ENCODE measurements at regions not wholly inside any gene's neighbourhood (a gene's known extent, or its start where the extent isn't known, plus 50 kb on each side); places are given as distances from the start of the nearest gene placed in this dataset.

- ATAC-seq (no peak), DNase-seq (no peak)
- no peak overlapping the region for H3K27ac ChIP-seq
- no peaks in the 10 kb centered on the region for H3K4me1 ChIP-seq
- H3K27me3 ChIP-seq = no peaks in the 10 kb centered on the region
- H3K4me3 ChIP-seq = no peak overlapping the region
- intact Hi-C loops (cut with DNase I) = no loop called here
- H3K9me3 ChIP-seq = no peaks in the 10 kb centered on the region
- TF ChIP-seq POLR2A (IDR thresholded peaks at IDR 0.05) = no peak
- TF ChIP-seq, protein P1, sequence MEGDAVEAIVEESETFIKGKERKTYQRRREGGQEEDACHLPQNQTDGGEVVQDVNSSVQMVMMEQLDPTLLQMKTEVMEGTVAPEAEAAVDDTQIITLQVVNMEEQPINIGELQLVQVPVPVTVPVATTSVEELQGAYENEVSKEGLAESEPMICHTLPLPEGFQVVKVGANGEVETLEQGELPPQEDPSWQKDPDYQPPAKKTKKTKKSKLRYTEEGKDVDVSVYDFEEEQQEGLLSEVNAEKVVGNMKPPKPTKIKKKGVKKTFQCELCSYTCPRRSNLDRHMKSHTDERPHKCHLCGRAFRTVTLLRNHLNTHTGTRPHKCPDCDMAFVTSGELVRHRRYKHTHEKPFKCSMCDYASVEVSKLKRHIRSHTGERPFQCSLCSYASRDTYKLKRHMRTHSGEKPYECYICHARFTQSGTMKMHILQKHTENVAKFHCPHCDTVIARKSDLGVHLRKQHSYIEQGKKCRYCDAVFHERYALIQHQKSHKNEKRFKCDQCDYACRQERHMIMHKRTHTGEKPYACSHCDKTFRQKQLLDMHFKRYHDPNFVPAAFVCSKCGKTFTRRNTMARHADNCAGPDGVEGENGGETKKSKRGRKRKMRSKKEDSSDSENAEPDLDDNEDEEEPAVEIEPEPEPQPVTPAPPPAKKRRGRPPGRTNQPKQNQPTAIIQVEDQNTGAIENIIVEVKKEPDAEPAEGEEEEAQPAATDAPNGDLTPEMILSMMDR (IDR thresholded peaks at IDR 0.05) = no peak
- no peaks in the 10 kb centered on the region for H3K36me3 ChIP-seq (replicated peaks in 1 of 2; ENCODE audit: insufficient read depth in 1 of 2, low read depth in 2 of 2)
- 48 to 52% methylated on average over 3 of the region's 3 CpGs for WGBS, 2 donors
Observed at GRCh38 chr9:26710008-26710407, 182.6 kb downstream of the CAAP1 start.

DNA sequence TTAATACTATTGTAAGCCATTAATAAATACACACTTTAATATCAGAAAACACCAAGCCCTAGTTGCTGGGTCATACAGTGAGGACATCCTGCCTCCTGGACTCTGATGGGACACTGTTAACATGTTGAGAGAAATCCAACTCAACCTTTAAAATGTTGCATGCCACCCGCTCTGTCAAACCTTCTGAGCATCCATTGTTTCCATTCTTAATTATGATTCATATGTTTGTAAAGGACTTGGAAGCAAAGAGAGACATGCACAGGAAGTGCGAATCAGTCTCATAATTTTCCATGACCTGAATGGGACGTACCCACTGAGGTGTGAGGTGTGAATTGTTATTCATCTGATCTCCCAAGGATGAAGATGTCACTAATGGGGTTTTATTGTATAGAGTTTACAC, 186.4 kb downstream of the CAAP1 start:
- Histone ChIP-seq H3K36me3 (replicated peaks in 1 of 2; ENCODE audit: insufficient read depth in 1 of 2, low read depth in 2 of 2) (no peaks in the 10 kb centered on the region), H3K27ac (no peak overlapping the region), H3K4me1 (no peaks in the 10 kb centered on the region), H3K4me3 (no peak overlapping the region), H3K9me3 (no peaks in the 10 kb centered on the region), H3K27me3 (no peaks in the 10 kb centered on the region)
- DNase-seq = no peak
- 59 to 60% methylated on average over 3 of the region's 3 CpGs for WGBS, 2 donors
- intact Hi-C loops (cut with DNase I) = no loop called here
- TF ChIP-seq POLR2A (IDR thresholded peaks at IDR 0.05) = no peak
- TF ChIP-seq, protein P1 (IDR thresholded peaks at IDR 0.05) = no peak
- ATAC-seq = no peak

DNA sequence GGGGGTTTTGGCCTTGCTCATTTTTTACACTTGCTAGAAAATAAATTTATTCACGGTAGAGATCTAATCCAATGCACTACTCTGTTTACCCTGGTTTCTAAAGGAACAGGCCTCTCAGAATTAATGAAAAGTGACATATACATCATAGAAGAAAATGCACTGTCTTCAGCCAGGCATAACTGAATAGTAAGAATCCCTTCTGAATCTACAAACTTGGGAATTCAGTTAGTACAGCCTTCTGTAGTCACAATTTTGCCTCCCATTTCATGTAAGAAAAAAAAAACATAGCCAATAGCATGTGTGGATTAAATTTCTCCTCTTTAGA, 197.3 kb downstream of the CAAP1 start:
- TF ChIP-seq, protein P1 (IDR thresholded peaks at IDR 0.05) = no peak
- TF ChIP-seq POLR2A (IDR thresholded peaks at IDR 0.05) = no peak
- intact Hi-C loops (cut with DNase I) = no loop called here
- Histone ChIP-seq H3K9me3 (no peaks in the 10 kb centered on the region), H3K4me1 (no peaks in the 10 kb centered on the region), H3K36me3 (replicated peaks in 1 of 2; ENCODE audit: insufficient read depth in 1 of 2, low read depth in 2 of 2) (no peaks in the 10 kb centered on the region), H3K27ac (no peak overlapping the region), H3K27me3 (no peaks in the 10 kb centered on the region), H3K4me3 (no peak overlapping the region)
- no peak for DNase-seq
- no peak for ATAC-seq
- WGBS, 2 donors = 30 to 54% methylated on average over 1 of the region's 1 CpG

DNA sequence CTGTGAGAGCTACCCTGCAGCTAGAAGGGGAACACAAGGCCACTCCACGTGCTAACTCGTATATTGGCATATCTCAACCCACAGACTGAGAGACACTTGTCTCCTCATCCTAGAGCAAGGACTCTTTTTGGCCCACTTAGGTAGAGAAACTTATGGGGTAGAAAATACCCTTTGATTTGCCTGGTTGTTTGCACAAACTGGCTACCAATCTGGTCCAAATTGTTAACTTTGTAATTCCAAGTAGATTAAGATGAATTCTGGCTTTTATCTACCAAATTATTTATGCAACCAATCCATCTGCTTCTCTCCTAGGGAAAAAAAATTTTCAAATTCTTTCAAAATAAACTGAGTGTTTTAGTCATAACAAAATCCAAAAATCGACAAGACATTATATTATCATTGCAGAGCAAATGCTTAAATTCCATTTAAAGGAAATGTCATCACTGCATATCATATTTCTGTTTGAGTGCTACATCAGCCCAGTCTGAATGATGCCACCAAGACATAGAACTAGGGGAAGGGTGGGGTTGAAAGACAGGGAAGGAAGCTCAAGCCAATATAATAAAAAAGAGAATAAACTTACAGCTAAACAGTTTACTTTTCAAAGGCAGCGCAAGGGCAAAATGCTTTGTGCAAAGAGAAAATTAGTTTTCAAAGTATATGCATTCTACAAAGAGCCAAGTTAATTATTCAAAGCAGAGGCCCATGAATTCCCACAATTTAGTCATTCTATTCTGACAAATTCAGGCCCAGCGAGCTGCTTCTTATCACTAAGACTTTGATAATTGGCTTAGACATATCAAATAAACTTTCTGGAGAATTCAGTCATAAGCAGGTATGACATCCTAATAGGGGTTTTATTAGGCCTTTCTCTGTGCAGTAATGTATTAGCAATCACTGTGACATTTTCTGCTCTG, 198.0 kb downstream of the CAAP1 start:
- DNase-seq (no peak), ATAC-seq (no peak)
- no peaks in the 10 kb centered on the region for H3K9me3 ChIP-seq
- intact Hi-C loops (cut with DNase I) = no loop called here
- no peaks in the 10 kb centered on the region for H3K27me3 ChIP-seq
- no peak overlapping the region for H3K4me3 ChIP-seq
- TF ChIP-seq, protein P1 (IDR thresholded peaks at IDR 0.05) = no peak
- no peak for TF ChIP-seq POLR2A (IDR thresholded peaks at IDR 0.05)
- no peaks in the 10 kb centered on the region for H3K36me3 ChIP-seq (replicated peaks in 1 of 2; ENCODE audit: insufficient read depth in 1 of 2, low read depth in 2 of 2)
- no peak overlapping the region for H3K27ac ChIP-seq
- no peaks in the 10 kb centered on the region for H3K4me1 ChIP-seq
- WGBS, 2 donors = 49 to 56% methylated on average over 5 of the region's 5 CpGs

GRCh38 chr9:26689041-26689440, 203.6 kb downstream of the CAAP1 start:
- Histone ChIP-seq H3K4me3 (no peak overlapping the region), H3K36me3 (replicated peaks in 1 of 2; ENCODE audit: insufficient read depth in 1 of 2, low read depth in 2 of 2) (no peaks in the 10 kb centered on the region), H3K27ac (no peak overlapping the region), H3K9me3 (no peaks in the 10 kb centered on the region), H3K4me1 (no peaks in the 10 kb centered on the region), H3K27me3 (no peaks in the 10 kb centered on the region)
- WGBS, 2 donors = 72 to 84% methylated on average over 6 of the region's 6 CpGs
- intact Hi-C loops (cut with DNase I) = no loop called here
- no peak for ATAC-seq
- no peak for TF ChIP-seq POLR2A (IDR thresholded peaks at IDR 0.05)
- TF ChIP-seq, protein P1 (IDR thresholded peaks at IDR 0.05) = no peak
- no peak for DNase-seq

Data from body of pancreas (tissue), 4 donors.